ENCODE measurements at regions not wholly inside any gene's neighbourhood (a gene's known extent, or its start where the extent isn't known, plus 50 kb on each side); places are given as distances from the start of the nearest gene placed in this dataset.

- DNase-seq: no peak
- Histone ChIP-seq H3K27me3 (peaks cover 0 to 4% (median 0%) of the 10 kb centered on the region in 4 donors), H3K9me3 (no peaks in the 10 kb centered on the region), H3K36me3 (no peaks in the 10 kb centered on the region), H3K4me1 (no peaks in the 10 kb centered on the region), H3K27ac (no peak overlapping the region), H3K4me3 (no peak overlapping the region)
- TF ChIP-seq POLR2A (IDR thresholded peaks at IDR 0.05) (no peak), CTCF (IDR thresholded peaks at IDR 0.05) (no peak)
- 93 to 96% methylated on average over 4 of the region's 4 CpGs for WGBS, 2 donors
- intact Hi-C loops (cut with DNase I): no loop called here
These were observed 385.6 kb downstream of the HNRNPD start for GRCh38 chr4:81988178-81988577.

- H3K36me3 ChIP-seq: no peaks in the 10 kb centered on the region
- intact Hi-C loops (cut with DNase I): no loop called here
- H3K4me1 ChIP-seq: no peaks in the 10 kb centered on the region
- H3K27ac ChIP-seq: no peak overlapping the region
- H3K9me3 ChIP-seq: no peaks in the 10 kb centered on the region
- TF ChIP-seq POLR2A (IDR thresholded peaks at IDR 0.05): no peak
- no peak for TF ChIP-seq CTCF (IDR thresholded peaks at IDR 0.05)
- 73 to 83% methylated on average over 3 of the region's 3 CpGs for WGBS, 2 donors
- H3K4me3 ChIP-seq: no peak overlapping the region
- DNase-seq: no peak
- peaks cover 0 to 4% (median 0%) of the 10 kb centered on the region in 4 donors for H3K27me3 ChIP-seq
These were observed 389.0 kb downstream of the HNRNPD start for GRCh38 chr4:81984746-81985145.

- Histone ChIP-seq H3K9me3 (no peaks in the 10 kb centered on the region), H3K36me3 (no peaks in the 10 kb centered on the region), H3K4me3 (no peak overlapping the region), H3K4me1 (no peaks in the 10 kb centered on the region), H3K27ac (no peak overlapping the region), H3K27me3 (peaks cover 0 to 4% (median 0%) of the 10 kb centered on the region in 4 donors)
- DNase-seq: no peak
- WGBS, 2 donors: 68% methylated on average over 2 of the region's 2 CpGs
- intact Hi-C loops (cut with DNase I): no loop called here
- TF ChIP-seq POLR2A (IDR thresholded peaks at IDR 0.05) (no peak), CTCF (IDR thresholded peaks at IDR 0.05) (no peak)
These were observed 390.8 kb downstream of the HNRNPD start for GRCh38 chr4:81982846-81983540.

- Histone ChIP-seq H3K27ac (no peak overlapping the region), H3K27me3 (no peaks in the 10 kb centered on the region), H3K4me1 (no peaks in the 10 kb centered on the region), H3K9me3 (no peaks in the 10 kb centered on the region), H3K4me3 (no peak overlapping the region), H3K36me3 (no peaks in the 10 kb centered on the region)
- 89 to 94% methylated on average over 3 of the region's 3 CpGs for WGBS, 2 donors
- no peak for TF ChIP-seq POLR2A (IDR thresholded peaks at IDR 0.05)
- no peak for TF ChIP-seq CTCF (IDR thresholded peaks at IDR 0.05)
- intact Hi-C loops (cut with DNase I): no loop called here
- no peak for DNase-seq
These were observed 392.6 kb downstream of the HNRNPD start for GRCh38 chr4:81981218-81981617.

- no CpG with 5 or more reads among the region's 1 CpG for WGBS, 2 donors
These were observed 399.3 kb downstream of the HNRNPD start for GRCh38 chr4:81974523-81974922.

More at GRCh38 chr4:81974523-81974922, 399.3 kb downstream of the HNRNPD start:
- Histone ChIP-seq H3K4me3 (no peak overlapping the region), H3K27ac (no peak overlapping the region), H3K36me3 (no peaks in the 10 kb centered on the region), H3K9me3 (no peaks in the 10 kb centered on the region), H3K4me1 (no peaks in the 10 kb centered on the region), H3K27me3 (no peaks in the 10 kb centered on the region)
- DNase-seq: no peak
- TF ChIP-seq CTCF (IDR thresholded peaks at IDR 0.05): no peak
- TF ChIP-seq POLR2A (IDR thresholded peaks at IDR 0.05): no peak
- intact Hi-C loops (cut with DNase I): no loop called here

All from esophagus squamous epithelium (tissue), 5 donors.